ENCODE measurements at regions not wholly inside any gene's neighbourhood (a gene's known extent, or its start where the extent isn't known, plus 50 kb on each side); places are given as distances from the start of the nearest gene placed in this dataset.
A peak's percentile ranks its signal among the peaks of the same experiment; 100 is the strongest.

DNA sequence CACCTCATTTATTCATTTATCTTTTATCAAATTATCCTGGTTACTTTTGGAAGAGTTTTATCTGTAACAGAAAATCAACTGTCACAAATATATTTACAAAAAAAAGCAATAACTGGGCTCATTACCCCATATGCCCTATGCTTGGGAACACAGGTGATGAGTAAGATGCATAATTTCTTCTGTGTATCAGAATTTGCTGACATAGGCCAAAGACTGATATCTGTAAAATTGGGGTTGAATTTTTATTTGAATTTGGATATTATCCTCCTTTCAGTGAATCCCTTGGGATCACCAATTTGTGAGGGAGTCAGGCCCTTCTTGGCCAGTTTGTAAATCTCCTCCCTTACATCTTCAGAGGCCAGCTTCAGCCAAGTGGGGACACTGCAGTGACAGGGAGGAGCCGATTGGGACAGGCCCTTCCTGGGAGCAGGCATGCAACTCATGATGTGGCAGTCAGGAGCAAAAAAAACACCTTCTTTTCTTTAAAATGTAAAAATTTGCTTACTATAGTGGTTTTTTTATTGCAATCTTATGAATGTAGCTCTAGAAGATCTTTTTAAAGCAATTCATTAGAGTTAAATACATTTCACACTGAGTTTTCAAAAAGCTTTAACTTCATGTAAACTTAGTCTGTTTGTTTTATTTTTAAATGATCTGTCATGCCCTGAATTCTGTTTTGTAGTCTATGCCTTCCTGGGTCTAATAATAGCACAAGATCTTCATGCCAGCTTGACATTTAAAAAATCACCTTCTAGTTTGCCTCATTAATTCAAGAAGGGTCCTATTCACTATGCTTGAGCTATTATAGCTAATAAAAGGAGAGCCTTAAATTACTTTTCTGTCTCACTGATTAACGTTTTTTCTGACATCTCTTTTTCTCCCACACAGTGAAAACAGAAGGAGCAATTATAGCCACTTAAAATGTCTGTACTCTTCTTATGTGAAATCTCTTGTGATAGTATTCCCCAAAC, 136.6 kb upstream of the SPRY1 start:
- Histone ChIP-seq H3K36me3 (ENCODE audit: control insufficient read depth, insufficient read depth, low read length) (no peaks in the 10 kb centered on the region), H3K27me3 (ENCODE audit: control insufficient read depth, insufficient read depth, low read length) (no peaks in the 10 kb centered on the region), H2BK15ac (ENCODE audit: low read depth, low read length) (no peak overlapping the region), H3K4ac (ENCODE audit: low read depth, low read length) (peak overlapping the region; percentile 46; the same call in 1 of the 2 replicates), H2BK20ac (ENCODE audit: low read depth, low read length) (no peak overlapping the region), H3K4me2 (ENCODE audit: low read depth, low read length) (no peak overlapping the region), H3K4me3 (ENCODE audit: insufficient read depth, low read depth, low read length) (no peak overlapping the region), H2AK5ac (ENCODE audit: low read depth, low read length) (peak overlapping the region; percentile 50; the same call in 1 of the 2 replicates), H4K20me1 (ENCODE audit: insufficient read depth, low read length) (no peaks in the 10 kb centered on the region), H2AK9ac (replicated peaks; ENCODE audit: low read depth, low read length, poor library complexity) (no peak overlapping the region), H2BK5ac (ENCODE audit: low read depth, low read length, poor library complexity, severe bottlenecking) (no peak overlapping the region), H3K18ac (ENCODE audit: low read depth, low read length) (no peak overlapping the region), H3K27ac (ENCODE audit: insufficient read depth, low read length) (no peak overlapping the region), H2AFZ (replicated peaks; ENCODE audit: low read length, poor library complexity) (peak overlapping the region; percentile 67), H4K91ac (ENCODE audit: insufficient read depth, low read depth, low read length) (no peak overlapping the region), H3K9ac (ENCODE audit: low read depth, low read length) (no peak overlapping the region), H3K23ac (ENCODE audit: low read depth, low read length) (no peak overlapping the region; the same call in 1 of the 2 replicates), H3K4me1 (ENCODE audit: control insufficient read depth, insufficient read depth, low read length) (peaks cover 2% of the 10 kb centered on the region), H4K5ac (ENCODE audit: low read depth, low read length) (no peak overlapping the region), H2BK120ac (ENCODE audit: low read depth, low read length) (no peak overlapping the region), H3K9me3 (ENCODE audit: control insufficient read depth, insufficient read depth, low read length) (no peaks in the 10 kb centered on the region), H4K8ac (ENCODE audit: low read depth in 2 of 2, low read length in 2 of 2) (no peak overlapping the region; a peak in 1 of 4 replicates), H3K79me1 (ENCODE audit: low read depth in 1 of 2, low read length in 2 of 2) (no peaks in the 10 kb centered on the region), H3K9me1 (ENCODE audit: insufficient read depth, low read length) (peaks cover 5% of the 10 kb centered on the region; the same call in 1 of the 2 replicates), H3K14ac (replicated peaks; ENCODE audit: low read depth, low read length) (peak overlapping the region; percentile 41; the same call in 1 of the 2 replicates), H3K56ac (ENCODE audit: extremely low read depth, insufficient read depth, low read length) (no peak overlapping the region)
- WGBS, 2 experiments (ENCODE audit: extremely low coverage in 2 of 2, insufficient read length in 1 of 2): no CpG with 5 or more reads among the region's 2 CpGs
- DNase-seq (no peak), ATAC-seq (ENCODE audit: low read depth) (no peak)
- no TSS peak for BruUV-seq (replicated peaks)
- in situ Hi-C loops (cut with MboI; ENCODE audit: low sequenced_read_pairs): no loop called here
- intact Hi-C loops (cut with micrococcal nuclease): no loop called here
- CTCF ChIA-PET: no interaction called here
- dilution Hi-C loops (cut with HindIII; ENCODE audit: low sequenced_read_pairs, unreplicated experiment): no loop called here
- no peak for TF ChIP-seq NFE2L2 (IDR thresholded peaks at IDR 0.05; ENCODE audit: low read depth, low read length)
- peak; percentile 57; the same call in 1 of the 2 replicates for TF ChIP-seq MAFK (IDR thresholded peaks at IDR 0.05; ENCODE audit: low read depth, low read length)
- POLR2A ChIA-PET (ENCODE audit: unreplicated experiment): no interaction called here
